ENCODE measurements at regions not wholly inside any gene's neighbourhood (a gene's known extent, or its start where the extent isn't known, plus 50 kb on each side); places are given as distances from the start of the nearest gene placed in this dataset.

GRCh38 chr12:90027041-90027440, 318.4 kb upstream of the ATP2B1 start:
- DNase-seq (ENCODE audit: extremely low read depth, insufficient read length): no peak
- Histone ChIP-seq H3K4me3 (replicated peaks; ENCODE audit: low read depth, low read length) (no peak overlapping the region), H3K36me3 (ENCODE audit: control insufficient read depth, insufficient read depth, low read length) (no peaks in the 10 kb centered on the region), H3K27me3 (replicated peaks; ENCODE audit: control insufficient read depth, insufficient read depth, low read length) (no peaks in the 10 kb centered on the region)
- TF ChIP-seq, protein P1, sequence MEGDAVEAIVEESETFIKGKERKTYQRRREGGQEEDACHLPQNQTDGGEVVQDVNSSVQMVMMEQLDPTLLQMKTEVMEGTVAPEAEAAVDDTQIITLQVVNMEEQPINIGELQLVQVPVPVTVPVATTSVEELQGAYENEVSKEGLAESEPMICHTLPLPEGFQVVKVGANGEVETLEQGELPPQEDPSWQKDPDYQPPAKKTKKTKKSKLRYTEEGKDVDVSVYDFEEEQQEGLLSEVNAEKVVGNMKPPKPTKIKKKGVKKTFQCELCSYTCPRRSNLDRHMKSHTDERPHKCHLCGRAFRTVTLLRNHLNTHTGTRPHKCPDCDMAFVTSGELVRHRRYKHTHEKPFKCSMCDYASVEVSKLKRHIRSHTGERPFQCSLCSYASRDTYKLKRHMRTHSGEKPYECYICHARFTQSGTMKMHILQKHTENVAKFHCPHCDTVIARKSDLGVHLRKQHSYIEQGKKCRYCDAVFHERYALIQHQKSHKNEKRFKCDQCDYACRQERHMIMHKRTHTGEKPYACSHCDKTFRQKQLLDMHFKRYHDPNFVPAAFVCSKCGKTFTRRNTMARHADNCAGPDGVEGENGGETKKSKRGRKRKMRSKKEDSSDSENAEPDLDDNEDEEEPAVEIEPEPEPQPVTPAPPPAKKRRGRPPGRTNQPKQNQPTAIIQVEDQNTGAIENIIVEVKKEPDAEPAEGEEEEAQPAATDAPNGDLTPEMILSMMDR (IDR thresholded peaks at IDR 0.05; ENCODE audit: insufficient read depth, low read length, poor library complexity, severe bottlenecking): no peak

DNA sequence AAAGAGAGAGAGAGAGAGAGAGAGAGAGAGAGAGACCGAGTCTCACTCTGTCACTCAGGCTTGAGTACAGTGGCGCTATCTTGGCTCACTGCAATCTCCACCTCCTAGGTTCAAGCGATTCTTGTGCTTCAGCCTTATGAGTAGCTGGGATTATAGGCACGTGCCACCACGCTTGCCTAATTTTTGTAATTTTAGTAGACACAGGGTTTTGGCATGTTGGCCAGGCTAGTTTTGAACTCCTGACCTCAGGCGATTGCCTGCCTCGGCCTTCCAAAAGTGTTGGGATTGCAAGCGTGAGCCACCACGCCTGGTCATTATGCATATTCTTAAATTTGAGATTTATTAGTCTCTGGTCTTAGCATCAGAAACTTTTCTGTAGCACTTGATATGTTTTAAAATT, 317.9 kb upstream of the ATP2B1 start:
- no peak for DNase-seq (ENCODE audit: extremely low read depth, insufficient read length)
- Histone ChIP-seq H3K36me3 (ENCODE audit: control insufficient read depth, insufficient read depth, low read length) (no peaks in the 10 kb centered on the region), H3K4me3 (replicated peaks; ENCODE audit: low read depth, low read length) (no peak overlapping the region), H3K27me3 (replicated peaks; ENCODE audit: control insufficient read depth, insufficient read depth, low read length) (no peaks in the 10 kb centered on the region)
- TF ChIP-seq, protein P1 (IDR thresholded peaks at IDR 0.05; ENCODE audit: insufficient read depth, low read length, poor library complexity, severe bottlenecking): no peak

DNA sequence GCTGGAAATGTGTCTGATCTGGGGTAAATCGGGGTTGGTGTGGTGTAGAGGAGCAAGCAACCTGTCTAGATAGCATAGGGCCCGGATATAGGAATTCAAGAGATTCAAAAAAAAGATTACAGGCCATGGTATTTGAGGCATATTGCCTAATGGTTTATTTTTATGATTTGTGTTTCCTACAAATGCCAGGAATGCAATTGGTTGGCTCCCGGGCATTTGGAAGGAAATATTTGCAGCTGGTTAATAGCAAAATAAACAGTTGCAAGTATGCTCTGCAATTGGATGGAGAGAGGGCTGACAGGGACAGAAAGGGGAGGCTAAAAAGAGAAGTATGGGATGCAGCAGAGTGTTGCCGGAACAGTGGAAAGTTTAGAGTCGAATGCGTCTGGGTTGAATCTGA, 315.6 kb upstream of the ATP2B1 start:
- no peak overlapping the region for H3K4me3 ChIP-seq (replicated peaks; ENCODE audit: low read depth, low read length)
- H3K36me3 ChIP-seq (ENCODE audit: control insufficient read depth, insufficient read depth, low read length): no peaks in the 10 kb centered on the region
- TF ChIP-seq, protein P1 (IDR thresholded peaks at IDR 0.05; ENCODE audit: insufficient read depth, low read length, poor library complexity, severe bottlenecking): no peak
- H3K27me3 ChIP-seq (replicated peaks; ENCODE audit: control insufficient read depth, insufficient read depth, low read length): no peaks in the 10 kb centered on the region
- DNase-seq (ENCODE audit: extremely low read depth, insufficient read length): no peak

GRCh38 chr12:90023207-90023900, 314.7 kb upstream of the ATP2B1 start:
- Histone ChIP-seq H3K27me3 (replicated peaks; ENCODE audit: control insufficient read depth, insufficient read depth, low read length) (no peaks in the 10 kb centered on the region), H3K36me3 (ENCODE audit: control insufficient read depth, insufficient read depth, low read length) (no peaks in the 10 kb centered on the region), H3K4me3 (replicated peaks; ENCODE audit: low read depth, low read length) (no peak overlapping the region)
- TF ChIP-seq, protein P1 (IDR thresholded peaks at IDR 0.05; ENCODE audit: insufficient read depth, low read length, poor library complexity, severe bottlenecking): no peak
- no peak for DNase-seq (ENCODE audit: extremely low read depth, insufficient read length)

DNA sequence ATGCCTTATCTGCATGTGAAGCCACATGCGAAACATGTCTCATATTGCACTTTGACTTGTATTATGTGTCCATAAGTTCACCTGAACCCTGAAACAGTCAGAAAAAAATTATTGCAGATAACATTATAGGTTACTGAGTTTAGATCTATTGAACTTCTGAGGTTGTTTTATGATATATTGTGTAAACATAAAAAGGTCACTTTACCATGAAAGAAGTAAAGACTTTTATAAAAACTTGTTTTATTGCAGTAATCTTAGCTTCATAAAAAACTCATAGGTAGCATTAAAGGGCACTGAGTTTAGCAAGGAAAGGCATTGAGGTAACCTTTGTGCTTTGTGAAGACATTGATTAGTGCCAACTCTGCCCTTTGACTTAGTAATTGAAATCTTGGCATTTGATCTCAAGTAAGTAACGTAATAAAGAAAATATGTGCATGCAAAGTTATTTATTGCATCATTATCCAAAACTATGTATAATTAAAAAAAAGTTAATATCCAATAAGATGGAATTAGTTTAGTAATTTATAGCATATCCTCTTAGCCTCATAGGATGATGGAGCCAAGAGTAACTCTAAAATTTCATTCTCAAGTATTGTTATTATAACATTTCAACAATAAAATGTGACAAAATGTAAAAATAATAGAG, 313.3 kb upstream of the ATP2B1 start:
- no peak for DNase-seq (ENCODE audit: extremely low read depth, insufficient read length)
- no peaks in the 10 kb centered on the region for H3K36me3 ChIP-seq (ENCODE audit: control insufficient read depth, insufficient read depth, low read length)
- TF ChIP-seq, protein P1 (IDR thresholded peaks at IDR 0.05; ENCODE audit: insufficient read depth, low read length, poor library complexity, severe bottlenecking): no peak
- H3K4me3 ChIP-seq (replicated peaks; ENCODE audit: low read depth, low read length): no peak overlapping the region
- H3K27me3 ChIP-seq (replicated peaks; ENCODE audit: control insufficient read depth, insufficient read depth, low read length): no peaks in the 10 kb centered on the region
